ENCODE measurements at regions not wholly inside any gene's neighbourhood (a gene's known extent, or its start where the extent isn't known, plus 50 kb on each side); places are given as distances from the start of the nearest gene placed in this dataset.
A peak's percentile ranks its signal among the peaks of the same experiment; 100 is the strongest.

DNA sequence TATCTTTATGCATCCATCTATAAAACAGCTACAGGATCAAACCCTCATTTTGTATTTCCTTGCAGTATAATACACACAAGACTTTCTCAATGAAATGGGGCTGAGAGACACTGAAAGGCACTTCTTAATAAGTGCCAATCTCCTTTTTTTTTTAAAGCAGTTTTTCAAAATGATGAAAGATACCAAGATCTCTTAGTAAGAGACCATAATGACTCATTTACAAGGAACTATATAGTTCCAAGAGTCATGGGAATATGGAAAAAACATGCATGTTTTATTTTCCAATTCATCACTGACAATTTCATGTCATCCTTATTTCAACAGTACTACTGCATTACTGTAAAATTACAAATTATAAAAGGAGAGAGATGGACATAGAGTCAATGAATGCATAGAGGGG, 973.7 kb downstream of the GATA3 start:
- H3K36me3 ChIP-seq, result no peaks in the 10 kb centered on the region
- no peaks in the 10 kb centered on the region for H3K4me1 ChIP-seq
- intact Hi-C loops (cut with DNase I), result no loop called here
- TF ChIP-seq POLR2AphosphoS5 (IDR thresholded peaks at IDR 0.05), result no peak
- no peak for TF ChIP-seq EP300 (IDR thresholded peaks at IDR 0.05)
- TF ChIP-seq POLR2A (IDR thresholded peaks at IDR 0.05), result no peak
- no peak for TF ChIP-seq CTCF (IDR thresholded peaks at IDR 0.05)
- no peak for DNase-seq
- no peaks in the 10 kb centered on the region for H3K9me3 ChIP-seq
- no peak overlapping the region for H3K4me3 ChIP-seq
- H3K27ac ChIP-seq, result no peak overlapping the region
- H3K27me3 ChIP-seq, result no peaks in the 10 kb centered on the region

DNA sequence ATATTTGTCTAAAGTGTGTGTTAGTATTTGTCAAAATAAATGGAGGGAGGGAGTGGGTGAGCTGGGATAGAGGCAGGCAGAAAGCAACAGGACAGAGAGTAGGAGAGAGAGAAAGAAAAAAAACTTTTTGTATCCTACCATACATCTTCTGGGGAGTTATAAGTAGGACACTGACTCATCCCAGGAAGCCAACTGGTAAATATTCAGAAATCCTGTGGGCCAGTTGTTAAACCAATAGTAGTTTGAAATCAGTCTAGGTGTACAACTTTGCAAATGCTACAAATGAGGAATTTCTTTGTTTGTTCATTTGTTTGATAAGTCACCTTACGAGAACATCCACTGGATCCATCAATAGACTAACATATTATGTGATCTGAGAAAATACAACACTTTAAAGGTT, 980.9 kb downstream of the GATA3 start:
- Histone ChIP-seq H3K4me1 (no peaks in the 10 kb centered on the region), H3K4me3 (no peak overlapping the region), H3K36me3 (no peaks in the 10 kb centered on the region), H3K27ac (no peak overlapping the region), H3K9me3 (no peaks in the 10 kb centered on the region), H3K27me3 (no peaks in the 10 kb centered on the region)
- TF ChIP-seq CTCF (IDR thresholded peaks at IDR 0.05) (no peak), POLR2A (IDR thresholded peaks at IDR 0.05) (no peak), POLR2AphosphoS5 (IDR thresholded peaks at IDR 0.05) (no peak), EP300 (IDR thresholded peaks at IDR 0.05) (no peak)
- WGBS, 2 donors, result 84 to 88% methylated on average over 1 of the region's 1 CpG
- DNase-seq, result no peak
- intact Hi-C loops (cut with DNase I), result no loop called here

GRCh38 chr10:9036711-9037204, 982.3 kb downstream of the GATA3 start:
- WGBS, 2 donors, result 76 to 87% methylated on average over 4 of the region's 4 CpGs
- no peaks in the 10 kb centered on the region for H3K9me3 ChIP-seq
- no peak overlapping the region for H3K4me3 ChIP-seq
- no peak for DNase-seq
- H3K36me3 ChIP-seq, result no peaks in the 10 kb centered on the region
- no peak for TF ChIP-seq CTCF (IDR thresholded peaks at IDR 0.05)
- TF ChIP-seq POLR2AphosphoS5 (IDR thresholded peaks at IDR 0.05), result no peak
- TF ChIP-seq POLR2A (IDR thresholded peaks at IDR 0.05), result no peak
- no peak for TF ChIP-seq EP300 (IDR thresholded peaks at IDR 0.05)
- H3K4me1 ChIP-seq, result no peaks in the 10 kb centered on the region
- intact Hi-C loops (cut with DNase I), result no loop called here
- no peaks in the 10 kb centered on the region for H3K27me3 ChIP-seq
- no peak overlapping the region for H3K27ac ChIP-seq

- no peaks in the 10 kb centered on the region for H3K36me3 ChIP-seq
- TF ChIP-seq POLR2AphosphoS5 (IDR thresholded peaks at IDR 0.05) (no peak), CTCF (IDR thresholded peaks at IDR 0.05) (no peak), POLR2A (IDR thresholded peaks at IDR 0.05) (no peak), EP300 (IDR thresholded peaks at IDR 0.05) (no peak)
- no peak for DNase-seq
- no peak overlapping the region for H3K4me3 ChIP-seq
- WGBS, 2 donors, result 87% methylated on average over 4 of the region's 4 CpGs
- intact Hi-C loops (cut with DNase I), result no loop called here
- peaks cover 0 to 5% (median 2%) of the 10 kb centered on the region in 4 donors for H3K4me1 ChIP-seq
- no peaks in the 10 kb centered on the region for H3K27me3 ChIP-seq
- H3K9me3 ChIP-seq, result no peaks in the 10 kb centered on the region
- H3K27ac ChIP-seq, result peak overlapping the region in 1 of 4 donors; percentile 36
Measured at GRCh38 chr10:9038146-9038714, 983.7 kb downstream of the GATA3 start.

- TF ChIP-seq EP300 (IDR thresholded peaks at IDR 0.05), result no peak
- TF ChIP-seq CTCF (IDR thresholded peaks at IDR 0.05), result no peak
- TF ChIP-seq POLR2A (IDR thresholded peaks at IDR 0.05), result no peak
- no peak for TF ChIP-seq POLR2AphosphoS5 (IDR thresholded peaks at IDR 0.05)
- Histone ChIP-seq H3K27me3 (no peaks in the 10 kb centered on the region), H3K4me1 (peaks cover 0 to 13% (median 2%) of the 10 kb centered on the region in 4 donors), H3K9me3 (peaks cover 0 to 5% (median 0%) of the 10 kb centered on the region in 4 donors), H3K4me3 (peak overlapping the region in 1 of 4 donors; percentile 4), H3K27ac (peak overlapping the region in 2 of 4 donors; percentile 56 to 71), H3K36me3 (no peaks in the 10 kb centered on the region)
- no peak for DNase-seq
- 59 to 64% methylated on average over 2 of the region's 2 CpGs for WGBS, 2 donors
- intact Hi-C loops (cut with DNase I), result no loop called here
Measured at GRCh38 chr10:9043466-9043865, 989.0 kb downstream of the GATA3 start.
